ENCODE measurements at regions not wholly inside any gene's neighbourhood (a gene's known extent, or its start where the extent isn't known, plus 50 kb on each side); places are given as distances from the start of the nearest gene placed in this dataset.

DNA sequence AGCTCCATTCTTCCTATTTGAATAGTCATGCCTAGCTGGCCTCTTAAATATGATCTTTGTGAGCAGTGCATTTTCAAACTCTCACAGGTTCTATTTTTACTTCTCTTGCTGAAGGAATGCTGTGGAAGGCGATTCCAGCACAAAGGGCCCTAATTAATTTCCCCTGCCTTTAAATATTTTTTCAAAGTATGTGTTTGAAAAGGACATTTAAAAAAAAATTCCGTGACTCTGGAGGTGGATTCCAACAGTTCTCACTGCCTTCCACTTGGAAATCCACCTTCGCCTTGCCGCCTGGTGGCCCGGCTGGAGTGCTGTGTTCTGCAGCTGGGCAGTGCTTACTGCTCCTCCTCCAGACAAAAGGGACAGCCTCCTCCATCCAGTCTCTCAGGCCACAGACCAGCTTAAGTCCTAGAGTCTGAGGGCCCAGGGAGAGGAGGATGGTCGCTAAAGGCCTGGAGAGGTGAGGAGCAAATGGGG, 61.5 kb upstream of the CORO2B start:
- no peak for TF ChIP-seq ZNF565 (CRISPR knock-in tag; conservative IDR thresholded peaks at IDR 0.05; ENCODE audit: low read depth)
- TF ChIP-seq ARNTL (CRISPR knock-in tag; IDR thresholded peaks at IDR 0.05; ENCODE audit: borderline replicate concordance, low read depth) = no peak
- TF ChIP-seq, protein P1, sequence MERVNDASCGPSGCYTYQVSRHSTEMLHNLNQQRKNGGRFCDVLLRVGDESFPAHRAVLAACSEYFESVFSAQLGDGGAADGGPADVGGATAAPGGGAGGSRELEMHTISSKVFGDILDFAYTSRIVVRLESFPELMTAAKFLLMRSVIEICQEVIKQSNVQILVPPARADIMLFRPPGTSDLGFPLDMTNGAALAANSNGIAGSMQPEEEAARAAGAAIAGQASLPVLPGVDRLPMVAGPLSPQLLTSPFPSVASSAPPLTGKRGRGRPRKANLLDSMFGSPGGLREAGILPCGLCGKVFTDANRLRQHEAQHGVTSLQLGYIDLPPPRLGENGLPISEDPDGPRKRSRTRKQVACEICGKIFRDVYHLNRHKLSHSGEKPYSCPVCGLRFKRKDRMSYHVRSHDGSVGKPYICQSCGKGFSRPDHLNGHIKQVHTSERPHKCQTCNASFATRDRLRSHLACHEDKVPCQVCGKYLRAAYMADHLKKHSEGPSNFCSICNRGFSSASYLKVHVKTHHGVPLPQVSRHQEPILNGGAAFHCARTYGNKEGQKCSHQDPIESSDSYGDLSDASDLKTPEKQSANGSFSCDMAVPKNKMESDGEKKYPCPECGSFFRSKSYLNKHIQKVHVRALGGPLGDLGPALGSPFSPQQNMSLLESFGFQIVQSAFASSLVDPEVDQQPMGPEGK (CRISPR knock-in tag; IDR thresholded peaks at IDR 0.05; ENCODE audit: borderline replicate concordance) = no peak
- no peak for TF ChIP-seq ZNF8 (CRISPR knock-in tag; IDR thresholded peaks at IDR 0.05)
- 0 out of 3 replicates have a peak, but pooled peaks have one; percentile 34 for ATAC-seq

GRCh38 chr15:68518046-68518445, 60.7 kb upstream of the CORO2B start:
- no peak for TF ChIP-seq PPARA (CRISPR knock-in tag; IDR thresholded peaks at IDR 0.05; ENCODE audit: borderline replicate concordance)
- no peak for TF ChIP-seq CSRNP3 (CRISPR knock-in tag; IDR thresholded peaks at IDR 0.05)
- no peak; the same call in 2 of the 3 replicates for ATAC-seq

DNA sequence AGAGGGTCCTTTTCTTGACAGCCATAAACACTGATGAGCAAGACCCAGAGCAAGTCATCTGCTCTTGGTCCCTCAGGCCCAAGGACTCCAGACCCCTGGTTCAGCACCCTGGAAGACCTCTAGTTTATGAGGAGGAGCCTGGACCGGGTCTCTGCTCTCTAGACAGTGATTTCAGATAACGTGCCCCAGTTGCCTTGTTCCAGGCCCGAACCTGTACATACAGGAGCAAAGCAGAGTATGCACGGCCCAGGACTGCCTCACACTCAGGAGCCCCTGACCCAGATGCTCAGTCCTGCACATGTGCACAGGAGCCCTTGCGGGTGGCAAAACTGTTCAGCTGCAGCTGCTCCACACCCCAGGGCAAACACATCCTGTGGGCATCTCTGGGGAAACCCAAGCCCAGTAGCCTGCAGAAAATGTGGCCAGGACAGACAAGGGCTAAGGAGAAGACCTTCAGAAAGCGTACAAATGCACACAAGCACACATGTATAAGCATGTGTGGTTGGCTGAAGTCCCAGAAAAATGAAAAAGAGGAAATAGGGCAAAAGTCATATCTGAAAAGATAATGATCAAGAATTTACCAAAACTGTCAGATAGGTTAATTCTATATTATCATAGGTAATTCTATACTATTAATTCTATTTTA, 59.9 kb upstream of the CORO2B start:
- TF ChIP-seq, protein P2, sequence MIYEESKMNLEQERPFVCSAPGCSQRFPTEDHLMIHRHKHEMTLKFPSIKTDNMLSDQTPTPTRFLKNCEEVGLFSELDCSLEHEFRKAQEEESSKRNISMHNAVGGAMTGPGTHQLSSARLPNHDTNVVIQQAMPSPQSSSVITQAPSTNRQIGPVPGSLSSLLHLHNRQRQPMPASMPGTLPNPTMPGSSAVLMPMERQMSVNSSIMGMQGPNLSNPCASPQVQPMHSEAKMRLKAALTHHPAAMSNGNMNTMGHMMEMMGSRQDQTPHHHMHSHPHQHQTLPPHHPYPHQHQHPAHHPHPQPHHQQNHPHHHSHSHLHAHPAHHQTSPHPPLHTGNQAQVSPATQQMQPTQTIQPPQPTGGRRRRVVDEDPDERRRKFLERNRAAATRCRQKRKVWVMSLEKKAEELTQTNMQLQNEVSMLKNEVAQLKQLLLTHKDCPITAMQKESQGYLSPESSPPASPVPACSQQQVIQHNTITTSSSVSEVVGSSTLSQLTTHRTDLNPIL (CRISPR knock-in tag; IDR thresholded peaks at IDR 0.05; ENCODE audit: low read depth) = no peak
- TF ChIP-seq, protein P1 (CRISPR knock-in tag; IDR thresholded peaks at IDR 0.05; ENCODE audit: borderline replicate concordance) = no peak
- TF ChIP-seq CSRNP3 (CRISPR knock-in tag; IDR thresholded peaks at IDR 0.05) (no peak), ZNF70 (CRISPR knock-in tag; IDR thresholded peaks at IDR 0.05) (no peak), RARB (CRISPR knock-in tag; IDR thresholded peaks at IDR 0.05) (no peak), GLIS3 (CRISPR knock-in tag; IDR thresholded peaks at IDR 0.05) (no peak), ZC3H10 (CRISPR knock-in tag; IDR thresholded peaks at IDR 0.05) (no peak), ZFP30 (CRISPR knock-in tag; IDR thresholded peaks at IDR 0.05) (no peak), TCF4 (CRISPR knock-in tag; IDR thresholded peaks at IDR 0.05; ENCODE audit: borderline replicate concordance) (no peak), ISL1 (CRISPR knock-in tag; IDR thresholded peaks at IDR 0.05) (no peak), ZFP3 (CRISPR knock-in tag; IDR thresholded peaks at IDR 0.05) (no peak), ARNTL (CRISPR knock-in tag; IDR thresholded peaks at IDR 0.05; ENCODE audit: borderline replicate concordance, low read depth) (no peak)
- TF ChIP-seq, protein P3, sequence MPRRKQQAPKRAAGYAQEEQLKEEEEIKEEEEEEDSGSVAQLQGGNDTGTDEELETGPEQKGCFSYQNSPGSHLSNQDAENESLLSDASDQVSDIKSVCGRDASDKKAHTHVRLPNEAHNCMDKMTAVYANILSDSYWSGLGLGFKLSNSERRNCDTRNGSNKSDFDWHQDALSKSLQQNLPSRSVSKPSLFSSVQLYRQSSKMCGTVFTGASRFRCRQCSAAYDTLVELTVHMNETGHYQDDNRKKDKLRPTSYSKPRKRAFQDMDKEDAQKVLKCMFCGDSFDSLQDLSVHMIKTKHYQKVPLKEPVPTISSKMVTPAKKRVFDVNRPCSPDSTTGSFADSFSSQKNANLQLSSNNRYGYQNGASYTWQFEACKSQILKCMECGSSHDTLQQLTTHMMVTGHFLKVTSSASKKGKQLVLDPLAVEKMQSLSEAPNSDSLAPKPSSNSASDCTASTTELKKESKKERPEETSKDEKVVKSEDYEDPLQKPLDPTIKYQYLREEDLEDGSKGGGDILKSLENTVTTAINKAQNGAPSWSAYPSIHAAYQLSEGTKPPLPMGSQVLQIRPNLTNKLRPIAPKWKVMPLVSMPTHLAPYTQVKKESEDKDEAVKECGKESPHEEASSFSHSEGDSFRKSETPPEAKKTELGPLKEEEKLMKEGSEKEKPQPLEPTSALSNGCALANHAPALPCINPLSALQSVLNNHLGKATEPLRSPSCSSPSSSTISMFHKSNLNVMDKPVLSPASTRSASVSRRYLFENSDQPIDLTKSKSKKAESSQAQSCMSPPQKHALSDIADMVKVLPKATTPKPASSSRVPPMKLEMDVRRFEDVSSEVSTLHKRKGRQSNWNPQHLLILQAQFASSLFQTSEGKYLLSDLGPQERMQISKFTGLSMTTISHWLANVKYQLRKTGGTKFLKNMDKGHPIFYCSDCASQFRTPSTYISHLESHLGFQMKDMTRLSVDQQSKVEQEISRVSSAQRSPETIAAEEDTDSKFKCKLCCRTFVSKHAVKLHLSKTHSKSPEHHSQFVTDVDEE (CRISPR knock-in tag; IDR thresholded peaks at IDR 0.05) = no peak
- no peak for ATAC-seq
